ENCODE measurements at regions not wholly inside any gene's neighbourhood (a gene's known extent, or its start where the extent isn't known, plus 50 kb on each side); places are given as distances from the start of the nearest gene placed in this dataset.

DNA sequence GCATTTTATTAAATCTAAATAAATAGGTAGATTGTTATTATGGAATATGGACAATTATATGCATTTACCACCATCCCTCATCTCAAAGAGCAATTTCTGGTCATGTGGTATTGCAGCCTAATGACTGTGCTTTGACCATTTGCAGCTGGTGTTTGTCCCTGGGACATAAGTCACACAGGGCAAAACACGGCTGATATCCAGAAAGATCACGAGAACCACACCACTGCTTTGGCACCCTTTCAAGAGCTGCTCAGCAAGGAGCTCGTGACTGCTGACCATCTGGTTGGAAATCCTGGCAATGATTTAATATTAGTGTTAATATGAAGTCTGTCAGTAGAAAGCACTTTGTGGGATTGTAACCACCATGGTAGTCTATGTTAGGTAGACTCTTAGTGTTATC lies 545.0 kb downstream of the GBA3 start:
- TF ChIP-seq POLR2AphosphoS5 (IDR thresholded peaks at IDR 0.05; ENCODE audit: borderline replicate concordance, low read depth, low read length) (no peak), EZH2 (IDR thresholded peaks at IDR 0.05) (no peak), FOXP2 (optimal IDR thresholded peaks at IDR 0.05; ENCODE audit: control extremely low read depth, extremely low read length, insufficient read depth) (no peak)
